ENCODE measurements at regions not wholly inside any gene's neighbourhood (a gene's known extent, or its start where the extent isn't known, plus 50 kb on each side); places are given as distances from the start of the nearest gene placed in this dataset.

GRCh38 chr6:113648698-113649097, 208.4 kb upstream of the MARCKS start:
- TF ChIP-seq CTCF (IDR thresholded peaks at IDR 0.05) (no peak), POLR2A (IDR thresholded peaks at IDR 0.05; ENCODE audit: low read depth) (no peak), POLR2AphosphoS5 (IDR thresholded peaks at IDR 0.05) (no peak), EP300 (IDR thresholded peaks at IDR 0.05) (no peak)
